A673 (cell line): ENCODE measurements at regions not wholly inside any gene's neighbourhood (a gene's known extent, or its start where the extent isn't known, plus 50 kb on each side); places are given as distances from the start of the nearest gene placed in this dataset.

Source experiments
- BruUV-seq: library from RNA; stranded (reverse); fragments of 400-500 nt; replicated peaks from 2 replicates; lab custom pipeline; 2021; lab: Mats Ljungman, UMichigan
- CTCF ChIA-PET: fragments of 300-600 bp; sonication (Branson Sonifier 250); formaldehyde crosslinking; loops from one replicate; lab custom pipeline; 2022; ENCODE audit warnings: antibody characterized with exemption; lab: Charles Lee
- POLR2A ChIA-PET: fragments of 300-600 bp; sonication (Branson Sonifier 250); formaldehyde crosslinking; loops from one replicate; lab custom pipeline; 2022; ENCODE audit warnings: antibody characterized with exemption; ENCODE audit not compliant: low non-redundant PET; lab: Charles Lee
- DNase-seq: peaks from one replicate; pipeline ENCODE4 v3.0.0-alpha.2; 2015; ENCODE audit warnings: low spot score
- H3K27ac ChIP-seq: fragments of 200-600 bp; sonication (generic); 2 replicates; pipeline ENCODE4 v1.5.1; 2016; ENCODE audit warnings: mixed run types, low read depth, mild to moderate bottlenecking, mixed read lengths, antibody characterized with exemption, low read length; ENCODE audit not compliant: poor library complexity, severe bottlenecking
- H3K27me3 ChIP-seq: fragments of 200-600 bp; sonication (generic); replicated peaks from 2 replicates; pipeline ENCODE4 v1.6.1; 2017; ENCODE audit warnings: mixed run types, low read depth, mild to moderate bottlenecking, mixed read lengths, antibody characterized with exemption, low read length; ENCODE audit not compliant: insufficient read depth, poor library complexity
- H3K36me3 ChIP-seq: fragments of 200-600 bp; sonication (generic); 2 replicates; pipeline ENCODE4 v1.6.1; 2016; ENCODE audit warnings: mixed run types, mild to moderate bottlenecking, mixed read lengths, antibody characterized with exemption, low read length; ENCODE audit not compliant: insufficient read depth, poor library complexity, severe bottlenecking
- H3K4me1 ChIP-seq: fragments of 200-600 bp; sonication (generic); 2 replicates; pipeline ENCODE4 v1.6.1; 2017; ENCODE audit warnings: mixed run types, mild to moderate bottlenecking, mixed read lengths, antibody characterized with exemption, low read length; ENCODE audit not compliant: insufficient read depth, poor library complexity, severe bottlenecking
- H3K4me3 ChIP-seq: fragments of 200-600 bp; sonication (generic); 2 replicates; pipeline ENCODE4 v1.5.1; 2016; ENCODE audit warnings: low read depth, mixed run types, mild to moderate bottlenecking, mixed read lengths, low read length; ENCODE audit not compliant: poor library complexity, severe bottlenecking
- H3K9me3 ChIP-seq: fragments of 200-600 bp; sonication (generic); 2 replicates; pipeline ENCODE4 v1.6.1; 2016; ENCODE audit warnings: mixed run types, low read depth, mild to moderate bottlenecking, mixed read lengths, antibody characterized with exemption, low read length; ENCODE audit not compliant: poor library complexity, severe bottlenecking
- CTCF ChIP-seq: fragments of 300-800, 200-600 bp; sonication (generic); conservative IDR thresholded peaks from 2 replicates; pipeline ENCODE4 v1.5.1; 2017; ENCODE audit warnings: low read depth, mild to moderate bottlenecking, antibody characterized with exemption, low read length, moderate library complexity, mixed read lengths
- EZH2 ChIP-seq: fragments of 200-600 bp; sonication (generic); IDR thresholded peaks from 2 replicates; pipeline ENCODE4 v1.6.1; 2017; ENCODE audit warnings: borderline replicate concordance, low read depth, mild to moderate bottlenecking, mixed read lengths, antibody characterized with exemption, low read length; ENCODE audit not compliant: poor library complexity, severe bottlenecking
- intact Hi-C: fragments of 100-400 bp; cut with micrococcal nuclease; formaldehyde crosslinking; loops from one replicate; pipeline ENCODE4 v1.10.0; 2022; ENCODE audit not compliant: unreplicated experiment

DNA sequence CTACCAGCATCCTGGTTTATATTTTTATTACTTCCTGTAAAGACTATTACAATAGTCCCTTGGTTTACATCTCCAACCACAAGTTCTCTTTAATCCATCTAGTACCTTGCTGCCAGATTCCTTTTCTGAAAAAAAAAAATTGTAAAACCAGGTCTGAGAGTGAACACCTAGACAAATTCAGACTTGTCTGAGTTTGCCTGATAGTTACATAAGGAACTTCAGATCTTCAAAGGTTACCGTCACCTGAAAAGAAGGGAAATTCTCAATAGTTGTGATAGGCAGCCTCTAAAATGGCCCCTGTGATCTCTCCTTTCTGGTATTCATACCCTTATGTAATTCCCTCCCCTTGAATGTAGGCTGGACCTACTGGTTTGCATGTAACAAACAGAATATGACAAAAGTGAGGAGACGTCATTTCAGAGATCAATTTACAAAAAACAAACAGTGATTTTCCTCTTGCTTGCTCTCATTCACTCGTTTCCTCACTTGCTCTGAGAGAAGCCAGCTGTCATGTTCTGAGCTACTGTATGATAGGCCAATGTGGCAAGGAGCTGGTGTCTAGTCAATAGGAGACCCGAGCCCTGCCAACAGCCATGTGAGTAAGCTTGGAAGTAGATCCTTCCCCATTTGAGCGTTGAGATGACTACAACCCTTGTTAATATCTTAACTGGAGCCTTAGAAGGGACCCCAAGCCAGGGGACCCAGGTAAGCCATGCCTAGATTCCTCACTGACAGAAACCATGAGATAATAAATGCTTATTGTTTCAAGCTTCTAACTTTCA is 110.9 kb upstream of the LSM8 start:
- no peaks in the 10 kb centered on the region for H3K27me3 ChIP-seq
- CTCF ChIA-PET, result no interaction called here
- no peaks in the 10 kb centered on the region for H3K36me3 ChIP-seq
- no peaks in the 10 kb centered on the region for H3K4me1 ChIP-seq
- intact Hi-C loops, result no loop called here
- H3K27ac ChIP-seq, result no peak overlapping the region
- POLR2A ChIA-PET, result no interaction called here
- BruUV-seq, result no TSS peak
- H3K9me3 ChIP-seq, result no peaks in the 10 kb centered on the region
- no peak for TF ChIP-seq CTCF
- no peak for TF ChIP-seq EZH2
- DNase-seq, result no peak
- H3K4me3 ChIP-seq, result no peak overlapping the region

DNA sequence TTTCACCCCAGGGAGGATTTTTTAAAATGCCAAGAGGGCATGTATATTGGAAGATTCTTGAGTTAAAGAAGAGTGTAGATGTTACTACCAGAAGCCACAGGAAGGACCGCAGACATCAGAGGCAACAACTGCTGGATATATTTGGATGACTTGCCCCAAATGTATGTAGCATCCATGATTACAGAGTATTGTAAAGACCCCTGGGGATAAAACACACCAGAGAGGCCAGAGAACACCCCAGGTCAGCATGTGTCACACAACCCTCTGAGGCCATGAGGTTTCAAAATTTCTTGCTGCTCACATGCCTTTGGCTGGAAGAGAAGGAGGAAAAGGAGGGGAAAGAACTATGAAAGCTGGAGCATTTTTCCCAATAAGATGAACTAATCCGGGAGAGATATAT is 108.0 kb upstream of the LSM8 start:
- H3K36me3 ChIP-seq, result no peaks in the 10 kb centered on the region
- H3K27me3 ChIP-seq, result no peaks in the 10 kb centered on the region
- no peaks in the 10 kb centered on the region for H3K9me3 ChIP-seq
- TF ChIP-seq EZH2, result no peak
- BruUV-seq, result no TSS peak
- ChIA-PET CTCF (no interaction called here), POLR2A (no interaction called here)
- no peak overlapping the region for H3K4me3 ChIP-seq
- H3K4me1 ChIP-seq, result no peaks in the 10 kb centered on the region
- no peak overlapping the region for H3K27ac ChIP-seq
- no peak for DNase-seq
- intact Hi-C loops, result no loop called here

GRCh38 chr7:118076564-118076963 is 107.4 kb upstream of the LSM8 start:
- intact Hi-C loops, result no loop called here
- Histone ChIP-seq H3K4me1 (no peaks in the 10 kb centered on the region), H3K36me3 (no peaks in the 10 kb centered on the region), H3K27ac (no peak overlapping the region), H3K4me3 (no peak overlapping the region), H3K9me3 (no peaks in the 10 kb centered on the region), H3K27me3 (no peaks in the 10 kb centered on the region)
- ChIA-PET POLR2A (no interaction called here), CTCF (no interaction called here)
- no peak for TF ChIP-seq CTCF
- TF ChIP-seq EZH2, result no peak
- DNase-seq, result no peak
- no TSS peak for BruUV-seq

GRCh38 chr7:118078015-118078414 is 105.9 kb upstream of the LSM8 start:
- no peaks in the 10 kb centered on the region for H3K27me3 ChIP-seq
- H3K36me3 ChIP-seq, result no peaks in the 10 kb centered on the region
- DNase-seq, result no peak
- TF ChIP-seq EZH2 (no peak), CTCF (no peak)
- CTCF ChIA-PET, result no interaction called here
- intact Hi-C loops, result no loop called here
- H3K9me3 ChIP-seq, result no peaks in the 10 kb centered on the region
- no peaks in the 10 kb centered on the region for H3K4me1 ChIP-seq
- H3K4me3 ChIP-seq, result no peak overlapping the region
- H3K27ac ChIP-seq, result no peak overlapping the region
- BruUV-seq, result no TSS peak
- POLR2A ChIA-PET, result no interaction called here
